H1 (cell line): ENCODE measurements at regions not wholly inside any gene's neighbourhood (a gene's known extent, or its start where the extent isn't known, plus 50 kb on each side); places are given as distances from the start of the nearest gene placed in this dataset.

Source experiments
- CTCF ChIA-PET: fragments of 300-600 bp; sonication (Branson Sonifier 250); formaldehyde crosslinking; loops from one replicate; lab custom pipeline; 2021; ENCODE audit not compliant: partially characterized antibody; lab: Charles Lee
- POLR2A ChIA-PET: fragments of 300-600 bp; sonication (Branson Sonifier 250); formaldehyde crosslinking; loops from one replicate; lab custom pipeline; 2021; ENCODE audit warnings: inconsistent platforms; ENCODE audit not compliant: partially characterized antibody; lab: Charles Lee
- DNase-seq, 2 experiments: peaks; one replicate each; pipeline versions ENCODE4 v3.0.0 to v3.0.0-alpha.2; 2010 to 2022; ENCODE audit warnings: low spot score in 2 of 2, low read depth in 1 of 2, mixed read lengths in 1 of 2
- FAIRE-seq: peaks from 2 replicates; lab custom pipeline; 2011; peaks lifted over from hg19 to GRCh38; lab: Jason Lieb, UNC
- H2AFZ ChIP-seq: 2 replicates; pipeline ENCODE4 v1.8.1; 2012; ENCODE audit warnings: low read length, inconsistent platforms
- H2AK5ac ChIP-seq: 2 replicates; pipeline ENCODE4 v1.6.1; 2013; ENCODE audit warnings: low read depth, low read length
- H2BK120ac ChIP-seq: replicated peaks from 2 replicates; pipeline ENCODE3; 2013; ENCODE audit warnings: low read depth, low read length, inconsistent platforms
- H2BK12ac ChIP-seq: 2 replicates; pipeline ENCODE4 v1.6.1; 2013; ENCODE audit warnings: low read depth, low read length
- H2BK15ac ChIP-seq: 2 replicates; pipeline ENCODE4 v1.6.1; 2013; ENCODE audit warnings: low read length
- H2BK20ac ChIP-seq: 2 replicates; pipeline ENCODE4 v1.6.1; 2013; ENCODE audit warnings: low read length
- H2BK5ac ChIP-seq: 2 replicates; pipeline ENCODE4 v1.6.1; 2013; ENCODE audit warnings: low read depth, low read length
- H3K14ac ChIP-seq: 2 replicates; pipeline ENCODE4 v1.6.1; 2013; ENCODE audit warnings: inconsistent platforms; ENCODE audit not compliant: insufficient read length
- H3K18ac ChIP-seq: 2 replicates; pipeline ENCODE4 v1.6.1; 2013; ENCODE audit warnings: low read length; ENCODE audit errors: extremely low read depth
- H3K23ac ChIP-seq: 2 replicates; pipeline ENCODE4 v1.6.1; 2013; ENCODE audit warnings: inconsistent platforms; ENCODE audit not compliant: insufficient read length
- H3K23me2 ChIP-seq: 2 replicates; pipeline ENCODE4 v1.6.1; 2013; ENCODE audit warnings: low read depth, low read length
- H3K27ac ChIP-seq: 2 replicates; pipeline ENCODE4 v1.6.1; 2011; ENCODE audit warnings: low read depth, low read length, inconsistent platforms
- H3K27me3 ChIP-seq, 4 experiments: replicated peaks in 1 of 4; 1 replicate in 1 of 4; 2 replicates in 3 of 4; pipeline versions ENCODE4 v1.6.1 to v1.8.1; 2011 to 2013; ENCODE audit warnings: low read length in 3 of 4, mild to moderate bottlenecking in 3 of 4, inconsistent platforms in 2 of 4, mixed read lengths in 2 of 4, moderate library complexity in 1 of 4; ENCODE audit not compliant: control insufficient read depth in 3 of 4, insufficient read depth in 3 of 4; ENCODE audit errors: extremely low read depth in 1 of 4
- H3K36me3 ChIP-seq, 4 experiments: 2 replicates each; pipeline versions ENCODE4 v1.6.1 to v1.8.1; 2011 to 2013; ENCODE audit warnings: mild to moderate bottlenecking in 4 of 4, low read length in 3 of 4, moderate library complexity in 2 of 4, control low read depth in 1 of 4, inconsistent platforms in 1 of 4; ENCODE audit not compliant: insufficient read depth in 4 of 4, control insufficient read depth in 2 of 4
- H3K4ac ChIP-seq: replicated peaks from 2 replicates; pipeline ENCODE3; 2013; ENCODE audit warnings: low read length, low read depth, mixed read lengths, inconsistent platforms; ENCODE audit not compliant: insufficient read length
- H3K4me1 ChIP-seq, 4 experiments: replicated peaks in 1 of 4; 1 replicate in 1 of 4; 2 replicates in 3 of 4; pipeline versions ENCODE4 v1.6.1 to v1.8.1; 2011 to 2013; ENCODE audit warnings: low read length in 3 of 4, inconsistent platforms in 2 of 4, mixed read lengths in 1 of 4; ENCODE audit not compliant: insufficient read depth in 4 of 4, control insufficient read depth in 3 of 4
- H3K4me2 ChIP-seq, 2 experiments: 2 replicates each; pipeline versions ENCODE4 v1.6.1 to v1.8.1; 2011 to 2013; ENCODE audit warnings: low read depth in 2 of 2, low read length in 2 of 2, control low read depth in 1 of 2, inconsistent platforms in 1 of 2, mild to moderate bottlenecking in 1 of 2; ENCODE audit not compliant: insufficient read depth in 1 of 2
- H3K4me3 ChIP-seq, 4 experiments: fragments of 200-600, 300-600 bp in 1 of 4; sonication (generic), shearing (Covaris generic), sonication (Bioruptor Twin) in 1 of 4; 2 replicates each; pipeline versions ENCODE4 v1.5.1 to v1.8.1; 2011 to 2016; ENCODE audit warnings: low read length in 4 of 4, low read depth in 3 of 4, control low read depth in 2 of 4, inconsistent platforms in 2 of 4, mild to moderate bottlenecking in 2 of 4, mixed read lengths in 1 of 4, moderate library complexity in 1 of 4; ENCODE audit not compliant: insufficient read depth in 2 of 4; ENCODE audit errors: extremely low read depth in 1 of 4
- H3K56ac ChIP-seq: replicated peaks from 2 replicates; pipeline ENCODE3; 2013; ENCODE audit warnings: low read depth, mild to moderate bottlenecking, mixed read lengths, low read length, inconsistent platforms; ENCODE audit not compliant: insufficient read length
- H3K79me1 ChIP-seq: 2 replicates; pipeline ENCODE4 v1.6.1; 2013; ENCODE audit warnings: low read depth, low read length, control low read depth
- H3K79me2 ChIP-seq, 2 experiments: 2 replicates each; pipeline versions ENCODE4 v1.6.1 to v1.8.1; 2012 to 2013; ENCODE audit warnings: low read length in 2 of 2, mild to moderate bottlenecking in 2 of 2, inconsistent platforms in 1 of 2; ENCODE audit not compliant: insufficient read depth in 2 of 2, control insufficient read depth in 1 of 2
- H3K9ac ChIP-seq, 4 experiments: replicated peaks in 1 of 4; 1 replicate in 1 of 4; 2 replicates in 3 of 4; pipeline versions ENCODE4 v1.6.1 to v1.8.1; 2011 to 2013; ENCODE audit warnings: low read depth in 3 of 4, low read length in 3 of 4, control low read depth in 2 of 4, mild to moderate bottlenecking in 2 of 4, moderate library complexity in 2 of 4, inconsistent platforms in 1 of 4; ENCODE audit errors: extremely low read depth in 1 of 4
- H3K9me3 ChIP-seq, 2 experiments: 2 replicates each; pipeline versions ENCODE4 v1.6.1 to v1.8.1; 2012 to 2013; ENCODE audit warnings: mild to moderate bottlenecking in 2 of 2, moderate library complexity in 2 of 2, control low read depth in 1 of 2, inconsistent platforms in 1 of 2, low read depth in 1 of 2, low read length in 1 of 2, mixed read lengths in 1 of 2; ENCODE audit not compliant: insufficient read depth in 2 of 2
- H4K20me1 ChIP-seq, 2 experiments: replicated peaks in 1 of 2; 2 replicates each; pipeline versions ENCODE3 to v1.8.1; 2011 to 2013; ENCODE audit warnings: inconsistent platforms in 2 of 2, low read length in 2 of 2, mild to moderate bottlenecking in 1 of 2; ENCODE audit not compliant: insufficient read depth in 2 of 2, control insufficient read depth in 1 of 2
- H4K5ac ChIP-seq: 2 replicates; pipeline ENCODE4 v1.6.1; 2013; ENCODE audit warnings: low read length, low read depth, mixed read lengths, inconsistent platforms; ENCODE audit not compliant: insufficient read length
- H4K8ac ChIP-seq: 2 replicates; pipeline ENCODE4 v1.8.0; 2013; ENCODE audit warnings: mild to moderate bottlenecking, moderate library complexity, low read length, inconsistent platforms; ENCODE audit not compliant: insufficient read depth; ENCODE audit errors: extremely low read depth
- H4K91ac ChIP-seq: replicated peaks from 2 replicates; pipeline ENCODE3; 2013; ENCODE audit warnings: low read length, mixed read lengths, inconsistent platforms; ENCODE audit not compliant: insufficient read length
- CHD1 ChIP-seq: IDR thresholded peaks from 2 replicates; pipeline ENCODE4 v1.6.1; 2012; ENCODE audit warnings: low read depth, low read length, improper control_type of control experiment
- POLR2A ChIP-seq, 2 experiments: IDR thresholded peaks; 1 replicate in 1 of 2; 2 replicates in 1 of 2; pipeline ENCODE4 v1.6.1; 2011; ENCODE audit warnings: low read depth in 2 of 2, low read length in 2 of 2, mild to moderate bottlenecking in 2 of 2; ENCODE audit errors: control extremely low read depth in 1 of 2
- RBBP5 ChIP-seq: IDR thresholded peaks from 2 replicates; pipeline ENCODE4 v1.7.1; 2012; ENCODE audit warnings: low read depth, mild to moderate bottlenecking, inconsistent platforms, low read length, moderate library complexity, borderline replicate concordance
- SP1 ChIP-seq: IDR thresholded peaks from 2 replicates; pipeline ENCODE4 v1.6.1; 2011; ENCODE audit warnings: low read depth, low read length
- TBP ChIP-seq: IDR thresholded peaks from 2 replicates; pipeline ENCODE4 v1.6.1; 2011; ENCODE audit warnings: low read depth, low read length, improper control_type of control experiment
- YY1 ChIP-seq: IDR thresholded peaks from 2 replicates; pipeline ENCODE4 v1.6.1; 2011; ENCODE audit warnings: low read depth, mild to moderate bottlenecking, low read length
- WGBS, 2 experiments: shearing (Covaris generic) in 1 of 2; methylation state at CpG; one replicate each; pipeline versions ENCODE4 v1.1.6 to v1.1.7; 2013 to 2015; ENCODE audit warnings: low lambda C conversion rate in 2 of 2, mixed read lengths in 2 of 2, inconsistent platforms in 1 of 2, low coverage in 1 of 2, missing lambda C conversion rate in 1 of 2; ENCODE audit not compliant: insufficient replicate concordance in 2 of 2, insufficient coverage in 1 of 2, insufficient read length in 1 of 2; ENCODE audit errors: extremely low coverage in 1 of 2, missing lambda C conversion rate in 1 of 2; 5-methylcytosine and 5-hydroxymethylcytosine counted together

GRCh38 chr12:41802803-41803202 is 341.9 kb downstream of the GXYLT1 start:
- no peaks in the 10 kb centered on the region for H3K27me3 ChIP-seq
- no peak overlapping the region for H2BK12ac ChIP-seq
- H2AFZ ChIP-seq = no peak overlapping the region
- H3K4ac ChIP-seq = no peak overlapping the region
- no peak overlapping the region for H4K5ac ChIP-seq
- H3K79me1 ChIP-seq = no peaks in the 10 kb centered on the region
- no peak overlapping the region for H3K4me2 ChIP-seq
- no peaks in the 10 kb centered on the region for H3K9me3 ChIP-seq
- H4K20me1 ChIP-seq = no peaks in the 10 kb centered on the region
- H3K36me3 ChIP-seq = no peaks in the 10 kb centered on the region
- no peak overlapping the region for H4K91ac ChIP-seq
- no peaks in the 10 kb centered on the region for H3K4me1 ChIP-seq
- POLR2A ChIA-PET = no interaction called here
- H2BK20ac ChIP-seq = no peak overlapping the region
- no peak overlapping the region for H3K9ac ChIP-seq
- no peak overlapping the region for H2AK5ac ChIP-seq
- no peak overlapping the region for H2BK120ac ChIP-seq
- no peak overlapping the region for H3K56ac ChIP-seq
- H3K18ac ChIP-seq = no peak overlapping the region
- no peak overlapping the region for H3K4me3 ChIP-seq
- no peak for FAIRE-seq
- DNase-seq = no peak
- CTCF ChIA-PET = no interaction called here
- H3K23ac ChIP-seq = no peak overlapping the region
- no peak overlapping the region for H2BK15ac ChIP-seq
- H3K27ac ChIP-seq = no peak overlapping the region
- no peaks in the 10 kb centered on the region for H3K23me2 ChIP-seq
- WGBS, 2 experiments = 94% methylated on average over 2 of the region's 2 CpGs; no CpG with 5 or more reads in 1 of the 2 experiments
- no peak overlapping the region for H3K14ac ChIP-seq
- no peak overlapping the region for H2BK5ac ChIP-seq
- H3K79me2 ChIP-seq = no peaks in the 10 kb centered on the region
- H4K8ac ChIP-seq = no peak overlapping the region
- no peak for TF ChIP-seq YY1
- TF ChIP-seq CHD1 = no peak
- no peak for TF ChIP-seq SP1
- no peak for TF ChIP-seq RBBP5
- no peak for TF ChIP-seq TBP
- no peak for TF ChIP-seq POLR2A (IDR thresholded peaks at IDR 0.05; ENCODE audit: control extremely low read depth in 1 of 2, low read depth in 2 of 2, low read length in 2 of 2)
